HCT116 (cell line): ENCODE measurements at regions not wholly inside any gene's neighbourhood (a gene's known extent, or its start where the extent isn't known, plus 50 kb on each side); places are given as distances from the start of the nearest gene placed in this dataset.

ENCODE experiments used
- EZH2 ChIP-seq: fragments of 200-600 bp; sonication (generic); IDR thresholded peaks from 2 replicates; pipeline ENCODE4 v1.6.1; 2017; ENCODE audit warnings: antibody characterized with exemption, mixed run types
- ZNF274 ChIP-seq: fragments of 200-500 bp; sonication (Bioruptor generic); IDR thresholded peaks from 2 replicates; pipeline ENCODE4 v1.6.1; 2014; ENCODE audit warnings: mild to moderate bottlenecking, low read depth, low read length, inconsistent platforms

- TF ChIP-seq ZNF274, result no peak
- no peak for TF ChIP-seq EZH2
These were observed 210.0 kb upstream of the KITLG start for GRCh38 chr12:88790231-88790630.
